GM19467 (cell line): ENCODE measurements at regions not wholly inside any gene's neighbourhood (a gene's known extent, or its start where the extent isn't known, plus 50 kb on each side); places are given as distances from the start of the nearest gene placed in this dataset.
A peak's percentile ranks its signal among the peaks of the same experiment; 100 is the strongest.

Experiments
- ATAC-seq: cut with Tn5 transposase; IDR thresholded peaks from one replicate; pipeline ENCODE4 v1.9.1; 2021; ENCODE audit warnings: mild to moderate bottlenecking, moderate library complexity; ENCODE audit not compliant: unreplicated experiment

GRCh38 chr10:81093056-81093455 is 555.4 kb downstream of the SH2D4B start:
- ATAC-seq = no peak

- no peak for ATAC-seq
Observed at GRCh38 chr10:81095238-81095637, 557.5 kb downstream of the SH2D4B start.

GRCh38 chr10:81096558-81096957 is 558.9 kb downstream of the SH2D4B start:
- no peak for ATAC-seq

GRCh38 chr10:81101062-81101461 is 563.4 kb downstream of the SH2D4B start:
- no peak for ATAC-seq

GRCh38 chr10:81104494-81104893 is 566.8 kb downstream of the SH2D4B start:
- no peak for ATAC-seq

DNA sequence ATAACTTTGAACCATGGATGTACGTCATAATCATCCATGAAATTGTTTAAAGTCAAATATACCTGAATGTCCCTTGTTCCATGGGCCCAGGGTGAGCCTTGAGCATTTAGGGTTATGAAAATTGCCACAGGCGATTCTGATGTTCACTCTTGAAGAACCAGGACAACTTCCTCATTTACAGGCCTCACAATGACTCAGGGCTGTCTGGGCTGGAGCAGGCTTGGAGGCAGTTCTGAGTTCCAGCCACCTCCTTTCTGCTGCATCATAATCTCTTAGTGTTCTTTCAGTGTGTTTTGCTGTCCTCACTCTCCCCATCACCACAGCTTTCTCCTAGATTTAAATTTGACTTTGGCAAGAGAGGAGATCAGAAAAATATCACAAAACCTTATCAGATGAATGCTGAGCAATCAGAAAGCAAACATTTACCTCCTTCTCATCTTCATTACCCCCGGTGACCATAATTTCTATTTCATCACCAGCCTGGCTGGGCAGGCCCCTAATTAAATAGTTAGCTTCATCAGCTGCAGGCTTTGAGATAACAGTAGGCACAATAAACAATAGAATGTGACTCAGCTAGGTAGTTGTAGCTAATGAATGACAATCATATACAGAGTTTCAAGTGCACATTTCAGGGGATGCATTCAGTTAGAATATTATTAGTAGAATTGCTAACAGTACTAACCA is 571.0 kb downstream of the SH2D4B start:
- peak; percentile 75 for ATAC-seq

DNA sequence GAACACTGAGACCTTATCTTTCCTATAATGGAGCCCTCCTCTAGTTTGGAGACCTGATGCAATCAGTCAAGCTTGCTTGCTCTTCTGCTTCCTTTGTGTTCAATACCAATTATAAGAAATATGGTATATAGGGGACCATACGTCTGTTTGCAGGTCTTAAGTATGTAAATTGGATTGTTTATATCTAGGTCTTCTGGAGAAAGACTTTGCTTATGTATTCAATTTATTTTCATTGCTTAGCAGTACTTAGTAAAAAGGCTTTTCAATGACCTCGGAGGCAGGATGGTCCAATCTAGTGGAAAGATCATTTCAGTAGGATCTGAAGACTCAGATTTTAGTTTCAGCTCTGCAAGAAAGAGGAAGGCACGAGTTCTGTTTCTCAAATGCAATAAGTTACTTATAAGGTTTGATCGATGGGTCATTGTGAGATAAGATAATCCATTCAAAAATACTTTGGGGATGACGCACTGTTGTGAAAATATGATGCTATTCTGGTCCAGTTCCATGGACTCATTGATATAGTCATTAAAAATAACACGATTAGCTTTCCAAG is 571.6 kb downstream of the SH2D4B start:
- peak; percentile 19 for ATAC-seq

DNA sequence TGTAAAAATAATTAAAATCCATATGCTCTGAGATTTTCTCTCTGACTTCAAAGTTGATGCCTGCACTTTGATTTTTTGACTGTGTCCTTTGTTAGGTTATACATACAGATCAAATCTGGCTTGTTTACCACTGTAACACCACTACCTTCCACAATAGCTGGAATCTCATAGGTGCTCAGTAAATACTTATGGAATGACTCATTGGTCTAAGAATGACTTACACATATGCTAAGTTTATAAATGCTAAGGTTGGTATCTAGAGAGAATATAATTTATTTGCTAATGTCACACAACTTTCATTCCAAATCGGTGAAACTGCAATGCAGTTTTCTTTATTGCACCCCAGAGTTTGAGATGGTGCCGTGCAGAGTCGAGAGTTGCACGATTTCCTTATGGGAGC is 578.5 kb downstream of the SH2D4B start:
- ATAC-seq = no peak

DNA sequence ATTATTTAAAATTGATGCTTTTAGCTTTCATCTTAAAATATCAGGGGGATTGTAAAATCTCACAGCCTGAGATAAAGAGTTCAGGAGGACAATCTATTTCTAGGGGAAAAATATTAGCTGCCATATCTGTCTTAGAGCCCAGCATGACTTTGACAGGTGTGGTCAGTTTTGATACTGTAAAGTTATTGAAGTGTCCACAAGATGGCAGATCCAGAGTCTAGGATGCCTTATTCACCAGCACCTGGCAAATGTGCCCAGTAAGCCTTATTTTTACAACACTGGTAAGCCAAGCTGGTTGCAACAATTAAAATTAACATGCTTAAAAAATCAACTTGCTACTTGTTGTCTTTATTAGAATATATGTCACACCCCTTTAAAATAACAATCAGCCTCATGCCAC is 579.3 kb downstream of the SH2D4B start:
- no peak for ATAC-seq

DNA sequence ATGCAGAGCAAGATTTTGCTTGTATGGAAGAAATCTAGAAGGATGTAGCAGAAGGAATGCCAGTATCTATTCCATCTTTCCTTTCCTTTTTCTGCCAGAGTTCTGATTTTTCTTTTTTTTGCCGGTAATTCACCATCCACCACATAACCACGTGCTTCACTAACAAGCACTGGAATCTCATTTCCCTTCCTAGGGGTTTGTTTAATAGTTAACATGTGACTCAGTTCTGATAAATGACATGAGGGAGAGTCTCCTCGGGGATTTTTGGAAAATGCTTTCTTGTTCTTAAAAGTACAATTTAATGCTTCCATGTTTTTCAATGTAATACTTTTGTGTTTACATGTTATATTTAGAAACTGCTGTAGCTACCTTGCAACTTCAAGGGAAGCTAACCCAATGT is 590.2 kb downstream of the SH2D4B start:
- ATAC-seq = no peak

DNA sequence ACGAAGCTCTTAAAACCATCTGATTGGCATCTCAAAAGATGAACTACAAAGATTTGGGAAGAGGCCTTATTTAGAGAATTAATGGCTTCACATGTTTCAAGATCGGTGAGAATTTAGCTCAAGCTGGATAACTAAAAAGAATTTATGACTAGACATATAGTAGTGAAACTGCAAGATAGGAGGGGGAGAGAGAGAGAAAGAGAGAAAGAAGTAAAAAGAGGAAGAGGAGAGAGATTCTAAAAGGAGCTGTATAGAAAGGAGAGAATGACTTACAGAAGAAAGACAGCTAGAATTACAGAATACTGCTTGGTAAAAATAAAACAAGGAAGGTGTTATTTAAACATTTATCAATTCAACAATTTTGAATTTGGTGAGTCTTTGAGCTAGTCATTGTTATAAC is 592.3 kb downstream of the SH2D4B start:
- no peak for ATAC-seq

GRCh38 chr10:81135851-81136250 is 598.1 kb downstream of the SH2D4B start:
- peak; percentile 96 for ATAC-seq

DNA sequence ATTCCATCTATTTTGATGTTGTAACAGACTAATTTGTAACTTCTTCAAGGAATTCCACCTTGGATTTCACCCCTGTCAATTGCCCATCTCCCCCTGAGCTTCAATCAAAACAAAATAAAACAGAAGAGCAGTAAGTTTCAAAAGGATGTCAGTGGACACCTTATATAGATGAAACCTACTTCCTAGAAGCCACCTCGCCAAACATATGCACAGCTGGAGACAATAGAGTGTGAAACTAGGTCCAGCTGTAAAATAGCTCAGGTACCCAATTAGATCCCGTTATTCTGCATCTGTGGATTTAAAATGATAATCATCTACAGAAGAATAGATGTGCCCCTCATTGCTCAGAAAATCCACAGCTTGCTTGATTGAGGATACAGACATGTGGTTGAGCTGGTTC is 598.6 kb downstream of the SH2D4B start:
- ATAC-seq = peak; percentile 34

DNA sequence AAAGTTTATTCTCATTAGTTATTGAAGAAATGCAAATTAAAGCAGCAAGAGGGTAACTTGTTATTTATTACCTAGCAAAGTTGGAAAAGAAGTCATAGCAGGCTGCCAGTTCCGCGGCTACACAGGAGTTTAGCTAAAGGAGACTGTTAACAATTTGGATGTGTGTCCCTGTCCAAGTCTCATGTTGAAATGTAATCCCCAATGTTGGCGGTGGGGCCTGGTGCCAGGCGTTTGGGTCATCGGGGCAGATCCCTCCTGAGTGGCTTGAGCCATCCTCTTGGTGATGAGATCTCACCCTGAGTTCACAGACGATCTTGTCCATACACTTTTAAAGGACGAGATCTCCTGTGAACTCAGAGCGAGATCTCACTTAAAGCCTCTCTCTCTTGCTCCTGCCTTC is 608.3 kb downstream of the SH2D4B start:
- ATAC-seq = no peak

GRCh38 chr10:81146436-81146835 is 608.7 kb downstream of the SH2D4B start:
- no peak for ATAC-seq

- no peak for ATAC-seq
Observed at GRCh38 chr10:81152656-81153055, 615.0 kb downstream of the SH2D4B start.

GRCh38 chr10:81157681-81158080 is 620.0 kb downstream of the SH2D4B start:
- ATAC-seq = no peak

DNA sequence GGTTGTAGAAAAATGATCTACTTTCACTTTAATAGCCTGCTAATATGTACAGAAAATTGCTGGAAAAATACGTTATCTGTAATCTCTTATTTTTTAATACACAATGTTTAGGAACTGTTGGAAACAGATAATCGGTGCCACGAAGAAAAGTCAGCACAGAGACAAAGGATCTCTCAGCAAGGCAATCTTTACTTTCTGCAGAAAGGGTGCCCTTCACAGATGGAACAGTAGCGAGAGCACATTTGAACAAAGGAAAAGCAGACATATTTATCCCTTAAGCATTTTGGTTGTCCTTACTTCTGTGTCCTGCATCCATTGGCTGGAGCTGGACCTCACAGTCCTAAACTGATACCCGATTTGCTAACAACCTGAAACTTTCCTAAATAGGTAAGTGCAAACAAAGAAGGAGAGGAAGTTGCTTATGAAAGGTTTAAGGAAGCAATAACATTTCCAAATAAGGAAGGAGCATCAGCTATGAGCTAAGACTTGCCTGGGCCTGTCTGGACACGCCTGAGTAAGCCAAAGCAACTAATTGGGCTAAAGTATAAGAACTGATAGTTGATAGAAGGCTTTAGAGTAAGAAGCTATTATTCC is 640.0 kb downstream of the SH2D4B start:
- ATAC-seq = no peak

DNA sequence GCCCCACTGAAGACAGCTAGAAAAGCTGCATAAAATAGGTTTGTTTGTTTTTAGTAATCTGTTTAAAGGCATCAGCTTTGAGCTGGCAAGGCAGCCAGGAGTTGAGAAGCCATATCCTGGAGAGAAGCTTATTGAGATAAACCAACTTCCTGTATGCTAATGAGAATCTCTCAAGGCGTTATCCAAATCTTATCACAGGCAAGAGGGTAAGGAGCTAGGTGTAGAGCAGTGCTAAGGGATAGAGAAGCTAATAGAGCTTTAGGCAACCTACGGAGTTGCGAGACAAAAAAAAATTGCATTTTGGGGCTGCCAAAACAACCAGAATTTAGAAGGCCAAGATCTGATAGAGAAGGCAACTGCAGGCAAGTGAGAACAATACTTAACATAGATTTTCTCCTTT is 641.6 kb downstream of the SH2D4B start:
- ATAC-seq = no peak

GRCh38 chr10:81179805-81180452 is 642.2 kb downstream of the SH2D4B start:
- peak; percentile 76 for ATAC-seq

GRCh38 chr10:81182296-81182695 is 644.6 kb downstream of the SH2D4B start:
- no peak for ATAC-seq

- ATAC-seq = no peak
Observed at GRCh38 chr10:81192221-81192788, 654.6 kb downstream of the SH2D4B start.
